ENCODE measurements at regions not wholly inside any gene's neighbourhood (a gene's known extent, or its start where the extent isn't known, plus 50 kb on each side); places are given as distances from the start of the nearest gene placed in this dataset.

- TF ChIP-seq CTCF (IDR thresholded peaks at IDR 0.05): no peak
- TF ChIP-seq EZH2 (IDR thresholded peaks at IDR 0.05): no peak
Measured at GRCh38 chr15:81450721-81451120, 76.7 kb upstream of the TMC3 start.

Measured in neural progenitor cell (in vitro differentiated cells).